Uterus (tissue), 2 donors: ENCODE measurements at regions not wholly inside any gene's neighbourhood (a gene's known extent, or its start where the extent isn't known, plus 50 kb on each side); places are given as distances from the start of the nearest gene placed in this dataset.

Experiments
- CTCF ChIP-seq, 4 experiments: fragments of 200-600 bp in 2 of 4; fragments of 450-650 bp in 2 of 4; sonication (generic) in 2 of 4; IDR thresholded peaks; one replicate each; pipeline ENCODE4 v1.5.1; 2016 to 2019; ENCODE audit warnings: antibody characterized with exemption in 4 of 4, mild to moderate bottlenecking in 2 of 4, moderate library complexity in 1 of 4
- POLR2A ChIP-seq, 2 donors: fragments of 450-650 bp; IDR thresholded peaks; one replicate each; pipeline ENCODE4 v1.6.1; 2016; ENCODE audit warnings: antibody characterized with exemption in 2 of 2, mild to moderate bottlenecking in 1 of 2, moderate library complexity in 1 of 2

DNA sequence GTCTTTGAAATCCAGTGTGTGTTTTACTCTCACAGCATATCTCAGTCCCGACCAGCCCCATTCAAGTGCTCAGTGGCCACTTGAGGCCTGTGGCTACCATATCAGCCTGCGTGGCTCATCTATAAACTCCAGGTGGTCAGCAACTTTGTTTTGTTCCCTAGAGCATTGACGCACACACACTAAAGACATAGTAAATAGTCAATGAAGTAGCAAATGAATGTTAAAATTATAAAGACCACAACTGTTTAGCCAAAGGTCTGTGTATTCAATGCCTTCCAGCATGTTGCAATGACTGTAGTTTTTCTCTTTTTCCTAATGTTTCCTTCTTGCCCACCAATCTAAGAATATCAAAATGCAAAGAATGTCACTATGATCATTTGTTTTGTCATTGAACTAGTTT lies 238.2 kb upstream of the ZNF217 start:
- TF ChIP-seq CTCF (IDR thresholded peaks at IDR 0.05) (no peak), POLR2A (IDR thresholded peaks at IDR 0.05) (no peak)
